D721Med (cell line): ENCODE measurements at regions not wholly inside any gene's neighbourhood (a gene's known extent, or its start where the extent isn't known, plus 50 kb on each side); places are given as distances from the start of the nearest gene placed in this dataset.

Source experiments
- DNase-seq: peaks from one replicate; pipeline ENCODE4 v3.0.0; 2011; ENCODE audit warnings: low spot score; ENCODE audit not compliant: insufficient read length
- FAIRE-seq: peaks from 2 replicates; lab custom pipeline; 2011; peaks lifted over from hg19 to GRCh38; lab: Jason Lieb, UNC
- TF ChIP-seq, protein P1 (sequence below): IDR thresholded peaks from 2 replicates; pipeline ENCODE4 v1.5.1; 2012; ENCODE audit warnings: mild to moderate bottlenecking, control low read depth; ENCODE audit not compliant: insufficient read depth; ENCODE audit errors: missing control alignments

GRCh38 chr20:50346374-50347283, 156.0 kb downstream of the CEBPB start:
- FAIRE-seq (no peak), DNase-seq (no peak)
- TF ChIP-seq, protein P1, sequence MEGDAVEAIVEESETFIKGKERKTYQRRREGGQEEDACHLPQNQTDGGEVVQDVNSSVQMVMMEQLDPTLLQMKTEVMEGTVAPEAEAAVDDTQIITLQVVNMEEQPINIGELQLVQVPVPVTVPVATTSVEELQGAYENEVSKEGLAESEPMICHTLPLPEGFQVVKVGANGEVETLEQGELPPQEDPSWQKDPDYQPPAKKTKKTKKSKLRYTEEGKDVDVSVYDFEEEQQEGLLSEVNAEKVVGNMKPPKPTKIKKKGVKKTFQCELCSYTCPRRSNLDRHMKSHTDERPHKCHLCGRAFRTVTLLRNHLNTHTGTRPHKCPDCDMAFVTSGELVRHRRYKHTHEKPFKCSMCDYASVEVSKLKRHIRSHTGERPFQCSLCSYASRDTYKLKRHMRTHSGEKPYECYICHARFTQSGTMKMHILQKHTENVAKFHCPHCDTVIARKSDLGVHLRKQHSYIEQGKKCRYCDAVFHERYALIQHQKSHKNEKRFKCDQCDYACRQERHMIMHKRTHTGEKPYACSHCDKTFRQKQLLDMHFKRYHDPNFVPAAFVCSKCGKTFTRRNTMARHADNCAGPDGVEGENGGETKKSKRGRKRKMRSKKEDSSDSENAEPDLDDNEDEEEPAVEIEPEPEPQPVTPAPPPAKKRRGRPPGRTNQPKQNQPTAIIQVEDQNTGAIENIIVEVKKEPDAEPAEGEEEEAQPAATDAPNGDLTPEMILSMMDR, result no peak

- FAIRE-seq (no peak), DNase-seq (no peak)
- TF ChIP-seq, protein P1, result no peak
Measured at GRCh38 chr20:50347284-50348063, 156.8 kb downstream of the CEBPB start.

GRCh38 chr20:50348096-50348495, 157.5 kb downstream of the CEBPB start:
- DNase-seq (no peak), FAIRE-seq (no peak)
- TF ChIP-seq, protein P1, result no peak

DNA sequence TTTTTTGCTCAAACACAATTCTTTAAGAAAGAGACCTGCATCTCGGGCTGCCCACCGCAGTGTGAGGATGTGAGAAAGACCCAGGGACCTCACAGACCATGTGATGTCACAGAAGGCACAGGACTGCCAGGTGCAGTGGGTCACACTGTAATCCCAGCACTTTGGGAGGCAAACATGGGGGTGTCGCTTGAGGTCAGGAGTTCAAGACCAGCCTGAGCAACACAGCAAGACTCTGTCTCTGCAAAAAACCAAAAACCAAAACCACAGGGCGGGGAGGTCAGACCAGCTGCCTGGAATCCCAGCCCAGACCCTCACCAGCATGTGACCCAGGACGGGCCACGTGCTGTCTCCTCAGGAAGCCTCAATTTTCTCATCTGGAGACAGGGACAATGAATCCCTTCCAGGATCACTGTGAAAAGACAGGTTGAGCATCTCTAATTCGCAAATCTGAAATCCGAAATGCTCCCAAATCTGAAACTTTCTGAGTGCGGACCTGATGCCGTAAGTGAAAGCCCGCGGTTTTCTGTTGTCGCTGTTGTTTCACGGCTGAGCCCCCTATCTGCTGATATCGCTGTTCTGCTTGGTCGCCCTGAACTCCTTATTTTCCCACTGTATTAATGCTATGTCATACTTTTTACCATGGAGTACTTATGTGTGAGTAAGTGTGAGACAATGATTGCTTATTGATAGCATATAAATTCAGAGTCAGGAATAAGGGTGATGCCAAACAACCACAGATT, 159.5 kb upstream of the PTPN1 start:
- TF ChIP-seq, protein P1, result no peak
- FAIRE-seq, result no peak
- DNase-seq, result no peak

DNA sequence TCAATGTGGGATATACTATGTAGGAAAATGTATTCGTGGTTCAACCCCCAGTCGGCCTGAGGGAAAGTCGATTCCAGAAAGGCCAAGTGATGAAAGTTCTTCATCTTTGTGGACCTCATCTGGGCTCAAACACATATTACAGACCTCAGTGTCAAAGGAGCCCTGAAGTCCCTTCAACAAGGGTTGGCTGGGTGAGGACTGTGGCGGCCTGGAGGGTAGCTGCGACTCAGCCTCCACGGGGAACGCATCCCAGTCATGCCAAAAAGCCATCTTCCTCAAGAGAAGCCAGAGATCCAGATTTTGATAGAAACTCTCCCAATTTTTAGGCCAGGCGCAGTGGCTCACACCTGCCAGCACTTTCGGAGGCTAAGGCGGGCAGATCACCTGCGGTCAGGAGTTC, 158.6 kb upstream of the PTPN1 start:
- FAIRE-seq (no peak), DNase-seq (no peak)
- TF ChIP-seq, protein P1, result no peak

DNA sequence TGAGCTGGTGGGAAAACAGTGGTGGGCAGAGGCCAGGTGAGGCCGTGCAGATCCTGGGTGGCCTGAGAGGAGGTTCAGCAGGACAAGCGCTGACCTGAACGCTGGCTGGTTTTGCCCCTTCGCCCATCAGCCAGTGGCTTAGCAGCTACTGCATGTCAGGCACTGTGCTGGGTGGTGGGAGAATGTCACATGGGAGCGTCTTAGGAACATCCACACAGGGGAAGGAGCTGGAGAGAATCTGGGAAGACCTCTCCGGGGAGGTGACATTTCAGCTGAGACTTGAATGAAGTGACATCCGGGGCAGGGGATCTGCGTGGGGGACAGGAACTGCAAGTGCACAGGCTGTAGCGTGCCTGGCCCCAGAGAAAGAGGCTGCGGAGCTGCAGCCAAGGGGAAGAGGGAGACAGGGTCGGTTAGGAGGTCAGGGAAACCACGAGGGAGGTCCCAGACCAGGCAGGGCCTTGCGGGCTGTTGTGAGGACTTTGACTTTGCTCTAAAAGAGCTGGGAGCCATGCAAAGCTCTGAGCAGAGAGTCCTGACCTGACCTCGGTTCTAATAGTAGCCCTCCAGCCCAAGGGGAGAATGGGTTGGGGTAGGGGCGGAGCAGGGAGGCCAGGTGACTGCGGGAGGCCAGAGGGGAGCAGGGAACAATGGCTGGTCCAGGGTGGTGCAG, 156.8 kb upstream of the PTPN1 start:
- DNase-seq, result no peak
- TF ChIP-seq, protein P1, result no peak
- FAIRE-seq, result no peak
